ENCODE measurements at regions not wholly inside any gene's neighbourhood (a gene's known extent, or its start where the extent isn't known, plus 50 kb on each side); places are given as distances from the start of the nearest gene placed in this dataset.

DNA sequence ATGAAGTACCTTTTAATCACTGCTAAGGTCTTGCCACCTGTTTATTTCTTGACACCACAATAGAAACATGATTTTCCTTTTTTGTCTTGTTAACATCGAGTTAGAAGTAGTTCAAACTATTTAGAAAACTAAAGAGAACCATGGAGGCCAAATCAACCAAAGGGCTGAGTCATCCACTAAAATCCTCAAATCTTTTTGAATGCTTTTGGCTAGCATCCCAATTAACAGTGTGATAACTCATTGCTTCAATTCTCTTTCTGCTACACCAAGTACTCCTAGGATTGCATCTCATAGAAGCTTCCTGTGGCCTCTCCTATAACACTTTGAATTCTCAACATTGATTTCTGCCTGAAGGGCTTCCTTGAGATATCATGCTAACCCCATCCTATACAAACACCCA, 159.9 kb upstream of the MMADHC start:
- POLR2A ChIA-PET = no interaction called here

More for the DNA sequence above, 159.9 kb upstream of the MMADHC start:
- ChIA-PET RAD21 (ENCODE audit: low non-redundant PET in 1 of 2, low total read pairs in 2 of 2, uncharacterized antibody in 2 of 2, unreplicated experiment in 2 of 2) (no interaction called here), CTCF (no interaction called here)
- Histone ChIP-seq H3K9me2 (ENCODE audit: insufficient read depth) (no peaks in the 10 kb centered on the region), H3K9me3 (ENCODE audit: control insufficient read depth in 1 of 2, insufficient read depth in 1 of 2, low read depth in 1 of 2, low read length in 2 of 2) (no peaks in the 10 kb centered on the region), H3K4me3 (replicated peaks in 1 of 2; ENCODE audit: low read depth in 1 of 2, low read length in 2 of 2) (no peak overlapping the region), H2AFZ (ENCODE audit: low read depth, low read length, poor library complexity, severe bottlenecking) (no peak overlapping the region), H3K27me3 (ENCODE audit: insufficient read depth, low read length) (no peaks in the 10 kb centered on the region), H3K36me3 (ENCODE audit: control insufficient read depth in 1 of 2, insufficient read depth in 2 of 2, low read length in 2 of 2) (no peaks in the 10 kb centered on the region), H4K20me1 (ENCODE audit: insufficient read depth) (no peaks in the 10 kb centered on the region), H3K27ac (ENCODE audit: low read depth, low read length) (no peak overlapping the region), H3K79me2 (ENCODE audit: insufficient read depth, low read length) (no peaks in the 10 kb centered on the region), H3K4me2 (ENCODE audit: low read length) (no peak overlapping the region), H3K9ac (ENCODE audit: low read length) (no peak overlapping the region), H3K4me1 (ENCODE audit: control insufficient read depth in 1 of 2, insufficient read depth in 2 of 2, low read length in 2 of 2) (no peaks in the 10 kb centered on the region)
- ATAC-seq (no peak), DNase-seq (ENCODE audit: low read depth, low spot score) (no peak)
- intact Hi-C loops (cut with micrococcal nuclease) = no loop called here
- TF ChIP-seq SRF (IDR thresholded peaks at IDR 0.05; ENCODE audit: low read depth) (no peak), RAD21 (IDR thresholded peaks at IDR 0.05; ENCODE audit: low read depth) (no peak), CBX3 (IDR thresholded peaks at IDR 0.05; ENCODE audit: low read depth) (no peak), ZFX (IDR thresholded peaks at IDR 0.05) (no peak), ZNF274 (IDR thresholded peaks at IDR 0.05; ENCODE audit: low read depth, low read length) (no peak), YY1 (IDR thresholded peaks at IDR 0.05; ENCODE audit: extremely low read depth, insufficient replicate concordance, low read depth, low read length) (no peak), POLR2AphosphoS5 (IDR thresholded peaks at IDR 0.05; ENCODE audit: low read depth, low read length) (no peak), ZBTB33 (IDR thresholded peaks at IDR 0.05; ENCODE audit: extremely low read depth, insufficient replicate concordance, low read length) (no peak), ELF1 (IDR thresholded peaks at IDR 0.05; ENCODE audit: borderline replicate concordance, low read depth) (no peak), EZH2 (IDR thresholded peaks at IDR 0.05) (no peak)
- TF ChIP-seq, protein P1, sequence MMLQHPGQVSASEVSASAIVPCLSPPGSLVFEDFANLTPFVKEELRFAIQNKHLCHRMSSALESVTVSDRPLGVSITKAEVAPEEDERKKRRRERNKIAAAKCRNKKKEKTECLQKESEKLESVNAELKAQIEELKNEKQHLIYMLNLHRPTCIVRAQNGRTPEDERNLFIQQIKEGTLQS (IDR thresholded peaks at IDR 0.05) = no peak
- BruUV-seq (replicated peaks) = no TSS peak
